GM19240 (cell line): ENCODE measurements at regions not wholly inside any gene's neighbourhood (a gene's known extent, or its start where the extent isn't known, plus 50 kb on each side); places are given as distances from the start of the nearest gene placed in this dataset.
"Not testable (repeated sequence)": the region's sequence is repeated elsewhere in the genome, so short reads cannot be mapped to it uniquely, and the experiment has no call there.

Experiments
- DNase-seq: peaks from one replicate; pipeline ENCODE4 v3.0.0; 2011; ENCODE audit warnings: low spot score; ENCODE audit not compliant: insufficient read length

DNA sequence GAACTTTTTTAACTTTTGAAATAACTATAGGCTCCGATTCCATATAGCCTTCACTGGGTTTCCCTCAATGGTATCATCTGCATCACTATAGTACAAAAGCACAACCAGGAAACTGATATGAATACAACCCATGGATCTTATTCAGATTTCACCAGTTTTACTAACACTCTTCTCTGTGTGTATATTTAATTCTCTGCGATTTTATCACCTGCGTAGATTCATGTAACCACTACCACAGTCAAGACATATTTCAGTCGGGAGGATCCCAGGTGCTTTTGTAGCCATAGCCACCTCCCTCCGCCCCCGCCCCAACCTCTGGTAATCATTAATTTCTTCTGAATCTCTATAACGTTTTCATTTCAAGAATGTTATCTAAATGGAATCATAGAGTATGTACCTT, 82.8 kb upstream of the C7orf33 start:
- no peak for DNase-seq

GRCh38 chr7:148514236-148514635, 76.3 kb upstream of the C7orf33 start:
- no peak for DNase-seq

DNA sequence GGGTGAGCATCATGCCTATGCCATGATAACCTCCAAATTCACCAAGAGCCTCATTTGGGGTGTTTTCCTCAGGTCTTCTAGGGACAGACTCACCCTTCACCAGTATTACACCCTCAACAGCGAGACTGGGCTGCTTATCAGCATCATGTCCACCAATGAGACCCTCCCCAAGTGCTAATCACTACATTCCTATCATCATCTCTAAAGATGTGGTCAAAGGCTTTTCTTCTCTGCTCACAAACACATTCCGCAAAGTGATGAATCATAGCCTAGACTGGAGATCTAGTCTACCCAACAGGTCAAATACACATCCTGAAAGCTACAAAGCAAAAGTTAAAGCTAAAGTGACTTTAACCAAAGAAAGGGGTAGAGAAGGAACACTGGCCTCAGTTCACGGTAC, 75.3 kb upstream of the C7orf33 start:
- no peak for DNase-seq

GRCh38 chr7:148515728-148516695, 74.6 kb upstream of the C7orf33 start:
- DNase-seq = no peak

DNA sequence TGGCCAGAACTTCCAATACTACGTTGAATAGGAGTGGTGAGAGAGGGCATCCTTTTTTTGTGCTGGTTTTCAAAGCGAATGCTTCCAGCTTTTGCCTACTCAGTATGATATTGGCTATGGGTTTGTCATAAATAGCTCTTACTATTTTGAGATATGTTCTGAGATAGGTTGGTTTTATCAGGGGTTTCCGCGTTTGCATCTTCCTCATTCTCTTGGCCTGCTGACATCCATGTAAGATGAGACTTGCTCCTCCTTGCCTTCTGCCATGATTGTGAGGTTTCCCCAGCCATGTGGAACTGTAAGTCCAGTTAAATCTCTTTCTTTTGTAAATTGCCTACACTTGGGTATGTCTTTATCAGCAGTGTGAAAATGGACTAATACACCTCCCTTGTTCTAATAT, 71.2 kb upstream of the C7orf33 start:
- DNase-seq = not testable (repeated sequence)

DNA sequence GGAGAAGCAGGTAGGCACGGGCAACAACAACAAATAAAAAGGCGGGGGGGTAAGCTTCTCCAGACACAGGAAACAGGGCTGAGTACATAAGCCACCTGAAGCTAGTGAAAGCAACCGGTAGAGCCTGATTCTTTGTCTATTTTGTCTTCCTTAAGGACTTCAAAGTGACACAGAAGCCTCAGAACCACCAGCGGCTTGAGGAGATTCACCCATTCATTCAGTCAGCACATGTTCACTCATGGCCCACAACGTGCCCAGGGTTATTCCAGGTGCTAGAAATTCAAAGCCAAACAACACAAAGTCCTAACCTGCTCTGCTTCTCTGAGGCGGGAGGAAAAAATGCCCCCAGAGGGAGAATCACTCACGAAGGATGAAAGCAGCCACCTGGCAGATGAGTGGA, 69.3 kb upstream of the C7orf33 start:
- no peak for DNase-seq

- no peak for DNase-seq
Observed at GRCh38 chr7:148523550-148523949, 67.0 kb upstream of the C7orf33 start.

DNA sequence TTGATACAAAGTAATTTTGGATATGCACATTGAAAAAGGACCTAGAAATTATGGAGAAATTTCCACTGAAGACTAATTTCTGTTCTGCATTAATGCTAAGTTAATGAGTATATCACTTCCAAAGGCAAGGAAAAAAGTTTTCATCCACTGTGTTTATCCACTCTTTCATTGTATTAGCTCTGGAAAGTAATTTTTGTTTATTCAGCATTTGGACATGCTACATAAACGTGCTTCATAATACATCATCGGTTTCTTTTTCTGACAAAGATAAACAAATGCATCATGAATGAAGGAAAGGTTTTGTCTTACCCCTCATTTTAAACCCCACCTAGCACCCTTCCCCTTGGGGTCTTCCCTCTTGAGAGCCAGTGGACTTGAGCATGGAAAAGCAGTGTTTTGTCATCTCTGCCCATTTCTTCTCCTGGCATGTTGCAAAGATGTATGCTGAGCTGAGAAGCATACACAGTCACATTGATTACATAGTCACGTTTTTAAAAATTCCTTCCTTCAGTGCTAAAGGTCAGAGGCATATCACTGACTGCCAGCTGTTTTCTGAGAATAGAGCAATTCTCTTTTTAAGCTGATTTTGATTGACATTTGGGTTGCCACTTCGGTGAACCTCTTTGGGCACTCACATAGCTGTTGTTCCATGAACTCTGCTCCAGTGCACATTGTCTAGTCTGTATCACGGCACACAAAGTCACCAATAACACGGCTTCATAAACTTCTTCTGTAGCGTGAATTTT, 65.9 kb upstream of the C7orf33 start:
- DNase-seq = no peak

DNA sequence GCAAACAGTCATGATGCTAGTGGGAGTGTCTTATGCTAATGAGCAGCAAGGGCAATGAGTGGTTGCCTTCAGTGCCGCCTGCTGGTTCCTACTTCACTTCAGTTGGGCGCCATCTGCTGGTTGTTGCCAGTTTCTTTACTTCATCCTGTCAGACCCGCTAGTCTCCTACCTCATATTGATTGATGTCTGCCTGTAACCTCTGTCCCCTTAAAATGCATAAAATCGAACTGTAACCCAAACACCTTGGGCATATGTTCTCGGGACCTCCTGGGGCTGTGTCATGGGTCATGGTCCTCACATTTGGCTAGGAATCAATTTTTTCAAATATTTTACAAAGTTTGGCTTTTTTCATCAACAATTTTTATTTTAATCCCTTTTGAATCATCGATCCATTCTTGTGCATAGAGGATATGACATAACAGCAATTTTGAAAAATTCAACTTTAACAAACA, 62.8 kb upstream of the C7orf33 start:
- peak; percentile 34 for DNase-seq

DNA sequence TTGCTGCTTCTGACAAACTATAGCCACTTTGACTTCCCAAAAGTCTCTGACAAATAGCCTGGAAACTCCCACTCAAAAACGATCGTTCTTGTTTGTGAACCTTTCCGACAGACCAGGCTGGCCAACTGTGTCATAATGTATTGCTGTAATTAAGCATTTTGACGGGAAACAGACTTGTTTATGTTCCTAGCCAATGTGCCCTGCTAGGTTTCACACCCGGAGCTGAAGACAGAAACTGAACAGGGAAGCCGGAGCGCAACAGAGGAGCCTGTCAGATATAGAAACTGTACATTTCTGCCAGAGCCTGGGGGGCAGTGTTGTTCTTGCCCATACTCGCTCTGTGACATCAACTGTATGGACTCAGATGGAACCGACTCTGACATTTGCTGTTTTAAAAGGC, 55.3 kb upstream of the C7orf33 start:
- DNase-seq = no peak

DNA sequence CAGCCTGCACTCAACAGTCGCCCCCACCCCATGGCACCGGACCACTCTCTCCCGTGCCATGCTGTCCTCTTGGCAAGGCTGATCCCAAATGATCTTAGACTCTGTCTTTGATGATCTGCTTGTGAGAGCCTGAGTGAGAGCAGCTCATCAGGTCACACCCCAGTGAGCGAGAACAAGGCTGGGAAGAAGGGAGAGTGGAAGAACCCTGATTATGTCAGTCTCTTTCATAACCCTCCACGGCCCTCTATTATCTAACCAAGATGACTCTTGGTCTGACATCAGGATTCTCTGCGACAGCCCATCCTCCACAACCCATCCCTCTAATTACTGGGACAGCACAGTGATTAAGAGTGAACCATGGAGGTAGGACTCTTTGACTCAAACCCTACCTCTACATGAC, 53.1 kb upstream of the C7orf33 start:
- no peak for DNase-seq

- no peak for DNase-seq
Observed at GRCh38 chr7:148540041-148540738, 50.4 kb upstream of the C7orf33 start.
